HFF-Myc (cell line): ENCODE measurements at regions not wholly inside any gene's neighbourhood (a gene's known extent, or its start where the extent isn't known, plus 50 kb on each side); places are given as distances from the start of the nearest gene placed in this dataset.

Experiments
- DNase-seq: peaks from one replicate; pipeline ENCODE4 v3.0.0-alpha.2; 2011; ENCODE audit warnings: low read depth; ENCODE audit errors: extremely low read depth
- H3K4me3 ChIP-seq: replicated peaks from 2 replicates; pipeline ENCODE4 v1.5.1; 2011; ENCODE audit warnings: low read depth, mild to moderate bottlenecking, control low read depth, low read length
- CTCF ChIP-seq: IDR thresholded peaks from 2 replicates; pipeline ENCODE4 v1.5.1; 2012; ENCODE audit warnings: mild to moderate bottlenecking, low read depth, low read length, control low read depth; ENCODE audit errors: missing control alignments

- no peak overlapping the region for H3K4me3 ChIP-seq
- no peak for TF ChIP-seq CTCF
- DNase-seq = no peak
These were observed 436.7 kb upstream of the SEL1L start for GRCh38 chr14:81970307-81970706.

GRCh38 chr14:81971911-81972310 lies 438.3 kb upstream of the SEL1L start:
- TF ChIP-seq CTCF = no peak
- no peak overlapping the region for H3K4me3 ChIP-seq
- DNase-seq = no peak

GRCh38 chr14:81972601-81973000 lies 438.9 kb upstream of the SEL1L start:
- DNase-seq = no peak
- TF ChIP-seq CTCF = no peak
- H3K4me3 ChIP-seq = no peak overlapping the region

GRCh38 chr14:81974543-81974942 lies 440.9 kb upstream of the SEL1L start:
- H3K4me3 ChIP-seq = no peak overlapping the region
- TF ChIP-seq CTCF = no peak
- DNase-seq = no peak

GRCh38 chr14:81980601-81981306 lies 447.1 kb upstream of the SEL1L start:
- DNase-seq = no peak
- no peak for TF ChIP-seq CTCF
- H3K4me3 ChIP-seq = no peak overlapping the region

- no peak for DNase-seq
- no peak for TF ChIP-seq CTCF
- no peak overlapping the region for H3K4me3 ChIP-seq
These were observed 447.6 kb upstream of the SEL1L start for GRCh38 chr14:81981307-81981675.

GRCh38 chr14:81982046-81982445 lies 448.4 kb upstream of the SEL1L start:
- no peak for TF ChIP-seq CTCF
- H3K4me3 ChIP-seq = no peak overlapping the region
- no peak for DNase-seq
